A204.1 (cell line): ENCODE measurements at regions not wholly inside any gene's neighbourhood (a gene's known extent, or its start where the extent isn't known, plus 50 kb on each side); places are given as distances from the start of the nearest gene placed in this dataset.
"Not testable (repeated sequence)": the region's sequence is repeated elsewhere in the genome, so short reads cannot be mapped to it uniquely, and the experiment has no call there.

ENCODE experiments used
- FAIRE-seq: peaks from 2 replicates; lab custom pipeline; 2012; peaks lifted over from hg19 to GRCh38; lab: Jason Lieb, UNC

GRCh38 chr2:147273106-147273505 is 571.7 kb upstream of the ACVR2A start:
- no peak for FAIRE-seq

- not testable (repeated sequence) for FAIRE-seq
These were observed 575.2 kb upstream of the ACVR2A start for GRCh38 chr2:147269581-147269980.

- no peak for FAIRE-seq
These were observed 584.6 kb upstream of the ACVR2A start for GRCh38 chr2:147260241-147260640.

GRCh38 chr2:147255812-147256211 is 589.0 kb upstream of the ACVR2A start:
- no peak for FAIRE-seq

- FAIRE-seq: no peak
These were observed 594.0 kb upstream of the ACVR2A start for GRCh38 chr2:147250652-147251356.

GRCh38 chr2:147247749-147248148 is 597.1 kb upstream of the ACVR2A start:
- FAIRE-seq: no peak

GRCh38 chr2:147242445-147242844 is 602.4 kb upstream of the ACVR2A start:
- no peak for FAIRE-seq

- no peak for FAIRE-seq
These were observed 608.2 kb upstream of the ACVR2A start for GRCh38 chr2:147236601-147237000.

GRCh38 chr2:147232225-147232669 is 612.6 kb upstream of the ACVR2A start:
- FAIRE-seq: no peak

GRCh38 chr2:147231607-147232006 is 613.2 kb upstream of the ACVR2A start:
- no peak for FAIRE-seq

- FAIRE-seq: no peak
These were observed 613.7 kb upstream of the ACVR2A start for GRCh38 chr2:147231081-147231480.

GRCh38 chr2:147227313-147227712 is 617.5 kb upstream of the ACVR2A start:
- FAIRE-seq: no peak

- no peak for FAIRE-seq
These were observed 620.8 kb upstream of the ACVR2A start for GRCh38 chr2:147224070-147224469.

GRCh38 chr2:147223553-147224060 is 621.2 kb upstream of the ACVR2A start:
- FAIRE-seq: no peak

- FAIRE-seq: no peak
These were observed 621.7 kb upstream of the ACVR2A start for GRCh38 chr2:147223119-147223518.

- FAIRE-seq: no peak
These were observed 622.3 kb upstream of the ACVR2A start for GRCh38 chr2:147222506-147222905.

- FAIRE-seq: no peak
These were observed 629.9 kb upstream of the ACVR2A start for GRCh38 chr2:147214914-147215313.

GRCh38 chr2:147211484-147211883 is 633.3 kb upstream of the ACVR2A start:
- FAIRE-seq: no peak

- FAIRE-seq: no peak
These were observed 640.7 kb upstream of the ACVR2A start for GRCh38 chr2:147204102-147204501.

GRCh38 chr2:147198651-147199171 is 646.1 kb upstream of the ACVR2A start:
- no peak for FAIRE-seq

- FAIRE-seq: no peak
These were observed 646.9 kb upstream of the ACVR2A start for GRCh38 chr2:147197754-147198483.

- FAIRE-seq: no peak
These were observed 662.6 kb upstream of the ACVR2A start for GRCh38 chr2:147182260-147182659.

- FAIRE-seq: no peak
These were observed 663.3 kb upstream of the ACVR2A start for GRCh38 chr2:147181351-147182029.
